HG03103 (cell line): ENCODE measurements at regions not wholly inside any gene's neighbourhood (a gene's known extent, or its start where the extent isn't known, plus 50 kb on each side); places are given as distances from the start of the nearest gene placed in this dataset.

Source experiments
- ATAC-seq: cut with Tn5 transposase; IDR thresholded peaks from one replicate; pipeline ENCODE4 v1.9.1; 2021; ENCODE audit warnings: low read depth; ENCODE audit not compliant: unreplicated experiment

- no peak for ATAC-seq
Observed at GRCh38 chr4:10336471-10336870, 120.8 kb downstream of the ZNF518B start.

GRCh38 chr4:10335050-10335449 lies 122.2 kb downstream of the ZNF518B start:
- ATAC-seq, result no peak

- no peak for ATAC-seq
Observed at GRCh38 chr4:10334506-10335028, 122.7 kb downstream of the ZNF518B start.

- ATAC-seq, result no peak
Observed at GRCh38 chr4:10333942-10334341, 123.3 kb downstream of the ZNF518B start.

GRCh38 chr4:10326075-10326474 lies 131.2 kb downstream of the ZNF518B start:
- ATAC-seq, result no peak

GRCh38 chr4:10321931-10322330 lies 135.3 kb downstream of the ZNF518B start:
- no peak for ATAC-seq

- ATAC-seq, result no peak
Observed at GRCh38 chr4:10320130-10320529, 137.1 kb downstream of the ZNF518B start.

GRCh38 chr4:10317345-10317744 lies 139.9 kb downstream of the ZNF518B start:
- ATAC-seq, result no peak

GRCh38 chr4:10316851-10317250 lies 140.4 kb downstream of the ZNF518B start:
- no peak for ATAC-seq

- no peak for ATAC-seq
Observed at GRCh38 chr4:10315638-10316037, 141.6 kb downstream of the ZNF518B start.

- ATAC-seq, result no peak
Observed at GRCh38 chr4:10312568-10312967, 144.7 kb downstream of the ZNF518B start.

GRCh38 chr4:10311939-10312338 lies 145.3 kb downstream of the ZNF518B start:
- no peak for ATAC-seq

- ATAC-seq, result no peak
Observed at GRCh38 chr4:10305816-10306215, 151.4 kb downstream of the ZNF518B start.

GRCh38 chr4:10303291-10303690 lies 153.9 kb downstream of the ZNF518B start:
- ATAC-seq, result no peak

- ATAC-seq, result no peak
Observed at GRCh38 chr4:10302096-10302495, 155.1 kb downstream of the ZNF518B start.

GRCh38 chr4:10299601-10300000 lies 157.6 kb downstream of the ZNF518B start:
- no peak for ATAC-seq

- no peak for ATAC-seq
Observed at GRCh38 chr4:10298681-10299080, 158.5 kb downstream of the ZNF518B start.

- no peak for ATAC-seq
Observed at GRCh38 chr4:10296730-10297129, 160.5 kb downstream of the ZNF518B start.

GRCh38 chr4:10295301-10295700 lies 161.9 kb downstream of the ZNF518B start:
- no peak for ATAC-seq

- no peak for ATAC-seq
Observed at GRCh38 chr4:10289538-10289906, 167.7 kb downstream of the ZNF518B start.

- no peak for ATAC-seq
Observed at GRCh38 chr4:10288830-10289537, 168.2 kb downstream of the ZNF518B start.

- no peak for ATAC-seq
Observed at GRCh38 chr4:10285028-10285427, 168.4 kb upstream of the WDR1 start.

GRCh38 chr4:10283761-10284160 lies 167.2 kb upstream of the WDR1 start:
- ATAC-seq, result no peak
